IMR-90 (cell line): ENCODE measurements at regions not wholly inside any gene's neighbourhood (a gene's known extent, or its start where the extent isn't known, plus 50 kb on each side); places are given as distances from the start of the nearest gene placed in this dataset.

Source experiments
- BHLHE40 ChIP-seq: fragments of 150-350 bp; IDR thresholded peaks from 2 replicates; pipeline ENCODE4 v1.6.1; 2016; ENCODE audit warnings: mild to moderate bottlenecking, low read depth, low read length
- CEBPB ChIP-seq: IDR thresholded peaks from 2 replicates; pipeline ENCODE4 v1.6.1; 2012; ENCODE audit warnings: low read depth, low read length, improper control_type of control experiment
- CTCF ChIP-seq: conservative IDR thresholded peaks from 2 replicates; pipeline ENCODE4 v1.5.1; 2012; ENCODE audit warnings: mild to moderate bottlenecking, low read depth, low read length, improper control_type of control experiment
- ELK1 ChIP-seq: fragments of 150-350 bp; IDR thresholded peaks from 2 replicates; pipeline ENCODE4 v1.6.1; 2016; ENCODE audit warnings: low read depth, mild to moderate bottlenecking, low read length, moderate library complexity, borderline replicate concordance
- FOS ChIP-seq: fragments of 150-350 bp; IDR thresholded peaks from 2 replicates; pipeline ENCODE4 v1.6.1; 2016; ENCODE audit warnings: low read depth, low read length
- MAFK ChIP-seq: IDR thresholded peaks from 2 replicates; pipeline ENCODE4 v1.6.1; 2012; ENCODE audit warnings: low read depth, low read length, improper control_type of control experiment
- MAZ ChIP-seq: IDR thresholded peaks from 2 replicates; pipeline ENCODE4 v1.6.1; 2012; ENCODE audit warnings: low read depth, mild to moderate bottlenecking, low read length, improper control_type of control experiment, moderate library complexity, borderline replicate concordance
- MXI1 ChIP-seq: IDR thresholded peaks from 2 replicates; pipeline ENCODE4 v1.6.1; 2012; ENCODE audit warnings: low read depth, mild to moderate bottlenecking, low read length, moderate library complexity, borderline replicate concordance
- POLR2A ChIP-seq: IDR thresholded peaks from 2 replicates; pipeline ENCODE4 v1.6.1; 2012; ENCODE audit warnings: mild to moderate bottlenecking, low read depth, low read length
- RAD21 ChIP-seq: IDR thresholded peaks from 2 replicates; pipeline ENCODE4 v1.6.1; 2012; ENCODE audit warnings: low read length, improper control_type of control experiment
- RCOR1 ChIP-seq: IDR thresholded peaks from 2 replicates; pipeline ENCODE4 v1.6.1; 2012; ENCODE audit warnings: mild to moderate bottlenecking, low read length, improper control_type of control experiment; ENCODE audit not compliant: insufficient replicate concordance
- RFX5 ChIP-seq: IDR thresholded peaks from 2 replicates; pipeline ENCODE4 v1.8.0; 2012; ENCODE audit warnings: low read depth, mild to moderate bottlenecking, low read length, moderate library complexity
- USF2 ChIP-seq: fragments of 150-350 bp; IDR thresholded peaks from 2 replicates; pipeline ENCODE4 v1.6.1; 2017; ENCODE audit warnings: mild to moderate bottlenecking, antibody characterized with exemption, low read length, low read depth

GRCh38 chr7:50858528-50859245 lies 76.0 kb upstream of the GRB10 start:
- TF ChIP-seq MXI1 (no peak), ELK1 (no peak), CTCF (no peak), POLR2A (no peak), MAFK (no peak), CEBPB (no peak), BHLHE40 (no peak), RCOR1 (no peak), FOS (no peak), RAD21 (no peak), MAZ (no peak), USF2 (no peak), RFX5 (no peak)
